ENCODE measurements at regions not wholly inside any gene's neighbourhood (a gene's known extent, or its start where the extent isn't known, plus 50 kb on each side); places are given as distances from the start of the nearest gene placed in this dataset.
A peak's percentile ranks its signal among the peaks of the same experiment; 100 is the strongest.

DNA sequence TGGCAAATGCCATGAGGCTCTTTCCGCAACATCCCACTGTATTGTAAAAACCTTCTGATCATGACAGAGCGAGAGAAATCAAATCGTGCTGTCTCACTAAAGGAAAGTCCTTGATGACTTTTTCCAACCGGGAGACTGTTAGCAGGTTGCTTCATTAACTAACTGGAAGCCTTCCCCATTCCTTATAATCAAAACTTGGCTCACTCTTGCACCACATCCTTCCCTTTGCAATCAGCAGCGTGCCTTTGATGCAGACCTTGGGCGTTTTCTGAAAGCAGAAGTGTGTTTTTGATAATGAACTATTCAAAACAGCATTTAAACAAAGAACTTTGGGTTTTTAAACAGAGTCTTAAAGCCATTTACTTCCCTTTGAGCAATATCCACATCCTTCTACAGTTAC is 96.2 kb upstream of the CNR1 start:
- WGBS, 2 donors, result 76 to 82% methylated on average over 6 of the region's 6 CpGs
- H3K27me3 ChIP-seq, result no peaks in the 10 kb centered on the region

DNA sequence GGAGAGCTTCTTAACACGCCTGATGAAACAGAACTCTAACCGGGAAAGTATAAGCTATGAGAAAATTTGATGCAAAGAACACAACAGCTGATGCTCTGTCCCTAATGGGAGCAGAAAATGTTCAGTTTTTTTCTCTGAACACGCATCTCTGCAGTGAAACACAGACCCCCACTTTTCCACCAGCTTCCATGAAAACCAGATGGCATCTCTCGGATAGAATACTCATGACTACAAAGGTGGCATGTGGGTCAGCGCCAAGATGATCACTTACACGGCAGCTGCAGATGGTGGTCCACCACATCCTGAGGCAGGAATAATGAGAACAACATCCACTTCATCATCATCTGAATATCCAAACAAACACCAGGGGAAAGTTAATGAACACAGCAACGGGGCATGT is 85.2 kb upstream of the CNR1 start:
- peaks cover 0 to 20% (median 0%) of the 10 kb centered on the region in 4 donors for H3K9me3 ChIP-seq
- TF ChIP-seq, protein P1, sequence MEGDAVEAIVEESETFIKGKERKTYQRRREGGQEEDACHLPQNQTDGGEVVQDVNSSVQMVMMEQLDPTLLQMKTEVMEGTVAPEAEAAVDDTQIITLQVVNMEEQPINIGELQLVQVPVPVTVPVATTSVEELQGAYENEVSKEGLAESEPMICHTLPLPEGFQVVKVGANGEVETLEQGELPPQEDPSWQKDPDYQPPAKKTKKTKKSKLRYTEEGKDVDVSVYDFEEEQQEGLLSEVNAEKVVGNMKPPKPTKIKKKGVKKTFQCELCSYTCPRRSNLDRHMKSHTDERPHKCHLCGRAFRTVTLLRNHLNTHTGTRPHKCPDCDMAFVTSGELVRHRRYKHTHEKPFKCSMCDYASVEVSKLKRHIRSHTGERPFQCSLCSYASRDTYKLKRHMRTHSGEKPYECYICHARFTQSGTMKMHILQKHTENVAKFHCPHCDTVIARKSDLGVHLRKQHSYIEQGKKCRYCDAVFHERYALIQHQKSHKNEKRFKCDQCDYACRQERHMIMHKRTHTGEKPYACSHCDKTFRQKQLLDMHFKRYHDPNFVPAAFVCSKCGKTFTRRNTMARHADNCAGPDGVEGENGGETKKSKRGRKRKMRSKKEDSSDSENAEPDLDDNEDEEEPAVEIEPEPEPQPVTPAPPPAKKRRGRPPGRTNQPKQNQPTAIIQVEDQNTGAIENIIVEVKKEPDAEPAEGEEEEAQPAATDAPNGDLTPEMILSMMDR (IDR thresholded peaks at IDR 0.05), result no peak
- TF ChIP-seq EP300 (IDR thresholded peaks at IDR 0.05), result no peak
- 85% methylated on average over 7 of the region's 7 CpGs for WGBS, 2 donors
- H3K36me3 ChIP-seq, result no peaks in the 10 kb centered on the region
- H3K27ac ChIP-seq, result no peak overlapping the region
- DNase-seq (ENCODE audit: low spot score in 2 of 2), result no peak
- no peaks in the 10 kb centered on the region for H3K4me1 ChIP-seq
- no peak overlapping the region for H3K4me3 ChIP-seq
- no peaks in the 10 kb centered on the region for H3K27me3 ChIP-seq

More for the DNA sequence above, 96.2 kb upstream of the CNR1 start:
- DNase-seq (ENCODE audit: low spot score in 2 of 2), result no peak
- TF ChIP-seq POLR2A (IDR thresholded peaks at IDR 0.05) (no peak), EP300 (IDR thresholded peaks at IDR 0.05) (peak in 1 of 2 donors; percentile 58)
- TF ChIP-seq, protein P1 (IDR thresholded peaks at IDR 0.05), result no peak
- H3K4me1 ChIP-seq, result no peaks in the 10 kb centered on the region
- H3K27ac ChIP-seq, result no peak overlapping the region
- H3K4me3 ChIP-seq, result no peak overlapping the region
- H3K36me3 ChIP-seq, result no peaks in the 10 kb centered on the region
- H3K9me3 ChIP-seq, result peaks cover 0 to 3% (median 0%) of the 10 kb centered on the region in 4 donors

DNA sequence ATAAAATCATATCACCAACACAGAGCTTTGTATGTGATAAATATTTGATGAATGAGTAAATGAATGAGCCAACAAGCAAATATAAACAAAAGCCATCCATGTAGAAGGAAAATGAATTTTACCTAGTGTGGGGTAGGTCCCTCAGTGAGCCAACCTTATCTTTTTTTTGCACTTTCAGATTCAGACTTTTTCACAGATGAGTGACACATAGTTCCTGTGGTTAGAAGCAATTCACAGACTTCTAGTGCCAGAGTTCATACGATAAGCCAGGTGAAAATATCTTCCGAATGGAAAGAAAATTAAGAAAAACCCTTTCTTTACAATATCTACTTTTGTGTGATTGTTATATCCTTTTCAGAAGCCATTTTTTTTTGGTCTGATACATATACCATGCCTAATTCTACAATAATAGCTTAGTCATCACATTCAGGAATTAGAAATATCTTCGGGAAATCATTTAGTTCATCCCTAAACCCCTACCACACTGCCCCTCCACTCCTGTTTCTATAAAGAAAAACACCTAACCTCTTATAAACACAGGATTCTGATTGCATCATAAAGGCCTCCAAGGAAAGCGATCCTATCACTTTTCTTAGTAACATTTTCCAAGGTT is 82.7 kb upstream of the CNR1 start:
- Histone ChIP-seq H3K9me3 (peaks cover 0 to 3% (median 0%) of the 10 kb centered on the region in 4 donors), H3K4me3 (no peak overlapping the region), H3K27me3 (no peaks in the 10 kb centered on the region), H3K4me1 (no peaks in the 10 kb centered on the region), H3K27ac (no peak overlapping the region), H3K36me3 (no peaks in the 10 kb centered on the region)
- DNase-seq (ENCODE audit: low spot score in 2 of 2), result no peak
- TF ChIP-seq EP300 (IDR thresholded peaks at IDR 0.05) (no peak), POLR2A (IDR thresholded peaks at IDR 0.05) (no peak)
- TF ChIP-seq, protein P1 (IDR thresholded peaks at IDR 0.05), result no peak
- 84 to 86% methylated on average over 4 of the region's 4 CpGs for WGBS, 2 donors

DNA sequence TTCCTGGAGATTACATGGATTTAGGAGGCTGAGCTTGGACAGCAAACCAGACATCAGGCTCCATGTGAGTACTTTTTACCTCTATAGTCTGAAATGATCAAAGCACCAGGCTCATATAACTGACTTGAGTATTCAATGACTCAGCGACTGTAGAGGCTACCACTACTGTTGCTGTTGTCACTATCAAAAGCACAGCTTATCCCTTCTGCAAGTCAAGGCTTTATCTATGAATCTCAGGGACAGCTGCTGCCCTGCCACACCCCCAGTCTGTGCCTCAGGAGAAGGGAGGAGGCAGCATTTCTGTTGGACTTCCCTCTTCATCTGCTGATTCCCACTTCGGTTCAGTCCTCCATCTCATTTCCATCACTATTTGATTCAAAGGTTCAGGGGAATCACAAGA is 80.5 kb upstream of the CNR1 start:
- Histone ChIP-seq H3K4me3 (no peak overlapping the region), H3K36me3 (no peaks in the 10 kb centered on the region), H3K27ac (no peak overlapping the region), H3K4me1 (no peaks in the 10 kb centered on the region), H3K9me3 (peaks cover 0 to 6% (median 0%) of the 10 kb centered on the region in 4 donors), H3K27me3 (no peaks in the 10 kb centered on the region)
- TF ChIP-seq, protein P1 (IDR thresholded peaks at IDR 0.05), result no peak
- TF ChIP-seq EP300 (IDR thresholded peaks at IDR 0.05) (no peak), POLR2A (IDR thresholded peaks at IDR 0.05) (no peak)
- DNase-seq (ENCODE audit: low spot score in 2 of 2), result no peak
- 61 to 68% methylated on average over 2 of the region's 2 CpGs for WGBS, 2 donors

DNA sequence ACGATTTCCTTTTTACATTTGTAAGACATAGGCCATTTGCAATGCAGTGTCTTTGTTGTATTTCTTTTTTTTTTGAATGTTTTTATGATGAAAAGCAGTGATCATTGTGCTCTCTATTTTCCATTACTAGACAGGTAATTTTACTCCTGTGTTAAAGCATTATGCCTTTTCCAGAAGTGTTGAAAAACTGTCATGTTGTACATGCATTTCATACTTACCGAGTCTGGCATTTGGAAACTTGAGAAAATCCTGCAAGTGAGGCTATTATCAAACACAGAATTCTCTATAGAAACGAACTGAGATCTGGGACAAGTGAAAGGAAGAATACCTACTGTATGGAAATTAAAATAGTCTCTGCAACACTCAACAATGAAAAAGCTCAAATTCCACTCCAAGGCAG is 78.6 kb upstream of the CNR1 start:
- Histone ChIP-seq H3K4me3 (no peak overlapping the region), H3K9me3 (peaks cover 0 to 10% (median 0%) of the 10 kb centered on the region in 4 donors), H3K4me1 (no peaks in the 10 kb centered on the region), H3K27ac (no peak overlapping the region), H3K27me3 (no peaks in the 10 kb centered on the region), H3K36me3 (no peaks in the 10 kb centered on the region)
- TF ChIP-seq POLR2A (IDR thresholded peaks at IDR 0.05) (no peak), EP300 (IDR thresholded peaks at IDR 0.05) (no peak)
- TF ChIP-seq, protein P1 (IDR thresholded peaks at IDR 0.05), result no peak
- no peak for DNase-seq (ENCODE audit: low spot score in 2 of 2)
- 72 to 76% methylated on average over 3 of the region's 3 CpGs for WGBS, 2 donors

All from tibial nerve (tissue), 4 donors.